ENCODE measurements at regions not wholly inside any gene's neighbourhood (a gene's known extent, or its start where the extent isn't known, plus 50 kb on each side); places are given as distances from the start of the nearest gene placed in this dataset.

GRCh38 chr6:94597487-94597886 is 979.8 kb upstream of the MANEA start:
- no peak for TF ChIP-seq FOXP2 (optimal IDR thresholded peaks at IDR 0.05; ENCODE audit: borderline replicate concordance, extremely low read depth, extremely low read length, insufficient read depth)

GRCh38 chr6:94590416-94590815 is 986.9 kb upstream of the MANEA start:
- no peak for TF ChIP-seq TAF1 (IDR thresholded peaks at IDR 0.05; ENCODE audit: borderline replicate concordance, insufficient read depth, low read length)
- no peak for TF ChIP-seq POLR2AphosphoS5 (IDR thresholded peaks at IDR 0.05; ENCODE audit: low read depth, low read length)
- TF ChIP-seq REST (IDR thresholded peaks at IDR 0.05; ENCODE audit: insufficient read depth in 1 of 2, low read depth in 2 of 2, low read length in 2 of 2) = no peak
- TF ChIP-seq FOXP2 (optimal IDR thresholded peaks at IDR 0.05; ENCODE audit: borderline replicate concordance, extremely low read depth, extremely low read length, insufficient read depth) = no peak
- TF ChIP-seq SIN3A (IDR thresholded peaks at IDR 0.05; ENCODE audit: borderline replicate concordance, insufficient read depth, low read length) = no peak

- TF ChIP-seq FOXP2 (optimal IDR thresholded peaks at IDR 0.05; ENCODE audit: borderline replicate concordance, extremely low read depth, extremely low read length, insufficient read depth) = no peak
- no peak for TF ChIP-seq REST (IDR thresholded peaks at IDR 0.05; ENCODE audit: insufficient read depth in 1 of 2, low read depth in 2 of 2, low read length in 2 of 2)
- TF ChIP-seq POLR2AphosphoS5 (IDR thresholded peaks at IDR 0.05; ENCODE audit: low read depth, low read length) = no peak
Measured at GRCh38 chr6:94588301-94588700, 989.0 kb upstream of the MANEA start.

- no peak for TF ChIP-seq POLR2AphosphoS5 (IDR thresholded peaks at IDR 0.05; ENCODE audit: low read depth, low read length)
- TF ChIP-seq SIN3A (IDR thresholded peaks at IDR 0.05; ENCODE audit: borderline replicate concordance, insufficient read depth, low read length) = no peak
- no peak for TF ChIP-seq FOXP2 (optimal IDR thresholded peaks at IDR 0.05; ENCODE audit: borderline replicate concordance, extremely low read depth, extremely low read length, insufficient read depth)
Measured at GRCh38 chr6:94584211-94584610, 993.1 kb upstream of the MANEA start.

GRCh38 chr6:94570581-94570980 is 1006.8 kb upstream of the MANEA start:
- TF ChIP-seq REST (IDR thresholded peaks at IDR 0.05; ENCODE audit: insufficient read depth in 1 of 2, low read depth in 2 of 2, low read length in 2 of 2) (no peak), TAF1 (IDR thresholded peaks at IDR 0.05; ENCODE audit: borderline replicate concordance, insufficient read depth, low read length) (no peak), FOXP2 (optimal IDR thresholded peaks at IDR 0.05; ENCODE audit: borderline replicate concordance, extremely low read depth, extremely low read length, insufficient read depth) (no peak), SIN3A (IDR thresholded peaks at IDR 0.05; ENCODE audit: borderline replicate concordance, insufficient read depth, low read length) (no peak), POLR2AphosphoS5 (IDR thresholded peaks at IDR 0.05; ENCODE audit: low read depth, low read length) (no peak)

- no peak for TF ChIP-seq POLR2AphosphoS5 (IDR thresholded peaks at IDR 0.05; ENCODE audit: low read depth, low read length)
- no peak for TF ChIP-seq TAF1 (IDR thresholded peaks at IDR 0.05; ENCODE audit: borderline replicate concordance, insufficient read depth, low read length)
- TF ChIP-seq SIN3A (IDR thresholded peaks at IDR 0.05; ENCODE audit: borderline replicate concordance, insufficient read depth, low read length) = no peak
- no peak for TF ChIP-seq FOXP2 (optimal IDR thresholded peaks at IDR 0.05; ENCODE audit: borderline replicate concordance, extremely low read depth, extremely low read length, insufficient read depth)
- TF ChIP-seq REST (IDR thresholded peaks at IDR 0.05; ENCODE audit: insufficient read depth in 1 of 2, low read depth in 2 of 2, low read length in 2 of 2) = no peak
Measured at GRCh38 chr6:94562846-94563245, 1014.5 kb upstream of the MANEA start.

Measured in PFSK-1 (cell line).